T-helper 2 cell treated with Interferon-gamma antibody and Interleukin-4, amounts not matched to agents 5 μg/mL and 100 μg/mL, for 36 hours (primary cell): ENCODE measurements at regions not wholly inside any gene's neighbourhood (a gene's known extent, or its start where the extent isn't known, plus 50 kb on each side); places are given as distances from the start of the nearest gene placed in this dataset.
A peak's percentile ranks its signal among the peaks of the same experiment; 100 is the strongest.

Experiments used
- DNase-seq: peaks from one replicate; pipeline ENCODE4 v3.0.0; 2021; ENCODE audit warnings: low spot score
- H3K27ac Mint-ChIP-seq: one replicate; pipeline ENCODE4 v1.8.0; 2021; ENCODE audit warnings: mild to moderate bottlenecking, mixed read lengths
- H3K27me3 Mint-ChIP-seq: one replicate; pipeline ENCODE4 v1.8.0; 2021; ENCODE audit warnings: low read depth, mixed read lengths
- H3K36me3 Mint-ChIP-seq: one replicate; pipeline ENCODE4 v1.8.0; 2021; ENCODE audit warnings: low read depth, mixed read lengths
- H3K4me1 Mint-ChIP-seq: one replicate; pipeline ENCODE4 v1.8.0; 2021; ENCODE audit warnings: low read depth, mixed read lengths
- H3K4me3 Mint-ChIP-seq: one replicate; pipeline ENCODE4 v1.8.0; 2022; ENCODE audit warnings: mild to moderate bottlenecking, moderate library complexity, mixed read lengths
- H3K9me3 Mint-ChIP-seq: one replicate; pipeline ENCODE4 v1.8.0; 2021; ENCODE audit warnings: mixed read lengths

DNA sequence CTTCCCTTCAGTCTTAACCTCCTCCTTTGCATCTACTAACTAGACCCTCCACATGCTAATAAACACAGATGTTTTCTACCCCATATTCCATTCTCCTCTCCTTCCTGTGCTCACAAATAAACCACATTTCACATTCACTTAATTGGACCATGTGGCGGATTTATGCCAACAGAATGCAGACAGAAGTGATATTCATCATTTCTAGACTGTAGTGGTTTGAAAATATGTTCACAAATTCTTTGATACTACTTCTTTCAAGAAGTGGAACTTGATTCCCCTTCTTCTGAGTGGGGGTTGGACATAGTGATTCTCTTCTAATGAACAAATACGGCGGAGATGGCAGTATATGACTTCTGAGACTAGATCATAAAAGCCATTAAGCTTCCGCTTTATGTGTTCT is 73.5 kb upstream of the SPTBN1 start:
- Mint-ChIP-seq H3K27me3 (peaks cover 2% of the 10 kb centered on the region), H3K27ac (no peak overlapping the region), H3K9me3 (no peaks in the 10 kb centered on the region), H3K4me1 (no peaks in the 10 kb centered on the region), H3K4me3 (no peak overlapping the region), H3K36me3 (no peaks in the 10 kb centered on the region)
- DNase-seq: no peak

GRCh38 chr2:54384301-54385203 is 71.6 kb upstream of the SPTBN1 start:
- H3K4me1 Mint-ChIP-seq: no peaks in the 10 kb centered on the region
- no peak overlapping the region for H3K27ac Mint-ChIP-seq
- no peaks in the 10 kb centered on the region for H3K9me3 Mint-ChIP-seq
- H3K36me3 Mint-ChIP-seq: no peaks in the 10 kb centered on the region
- peaks cover 2% of the 10 kb centered on the region for H3K27me3 Mint-ChIP-seq
- DNase-seq: no peak
- H3K4me3 Mint-ChIP-seq: no peak overlapping the region

- H3K27ac Mint-ChIP-seq: no peak overlapping the region
- H3K9me3 Mint-ChIP-seq: no peaks in the 10 kb centered on the region
- DNase-seq: no peak
- H3K4me3 Mint-ChIP-seq: no peak overlapping the region
- peaks cover 2% of the 10 kb centered on the region for H3K27me3 Mint-ChIP-seq
- H3K4me1 Mint-ChIP-seq: no peaks in the 10 kb centered on the region
- no peaks in the 10 kb centered on the region for H3K36me3 Mint-ChIP-seq
Observed at GRCh38 chr2:54385271-54385670, 70.9 kb upstream of the SPTBN1 start.

GRCh38 chr2:54386585-54386984 is 69.5 kb upstream of the SPTBN1 start:
- Mint-ChIP-seq H3K4me1 (no peaks in the 10 kb centered on the region), H3K4me3 (no peak overlapping the region), H3K9me3 (no peaks in the 10 kb centered on the region)

DNA sequence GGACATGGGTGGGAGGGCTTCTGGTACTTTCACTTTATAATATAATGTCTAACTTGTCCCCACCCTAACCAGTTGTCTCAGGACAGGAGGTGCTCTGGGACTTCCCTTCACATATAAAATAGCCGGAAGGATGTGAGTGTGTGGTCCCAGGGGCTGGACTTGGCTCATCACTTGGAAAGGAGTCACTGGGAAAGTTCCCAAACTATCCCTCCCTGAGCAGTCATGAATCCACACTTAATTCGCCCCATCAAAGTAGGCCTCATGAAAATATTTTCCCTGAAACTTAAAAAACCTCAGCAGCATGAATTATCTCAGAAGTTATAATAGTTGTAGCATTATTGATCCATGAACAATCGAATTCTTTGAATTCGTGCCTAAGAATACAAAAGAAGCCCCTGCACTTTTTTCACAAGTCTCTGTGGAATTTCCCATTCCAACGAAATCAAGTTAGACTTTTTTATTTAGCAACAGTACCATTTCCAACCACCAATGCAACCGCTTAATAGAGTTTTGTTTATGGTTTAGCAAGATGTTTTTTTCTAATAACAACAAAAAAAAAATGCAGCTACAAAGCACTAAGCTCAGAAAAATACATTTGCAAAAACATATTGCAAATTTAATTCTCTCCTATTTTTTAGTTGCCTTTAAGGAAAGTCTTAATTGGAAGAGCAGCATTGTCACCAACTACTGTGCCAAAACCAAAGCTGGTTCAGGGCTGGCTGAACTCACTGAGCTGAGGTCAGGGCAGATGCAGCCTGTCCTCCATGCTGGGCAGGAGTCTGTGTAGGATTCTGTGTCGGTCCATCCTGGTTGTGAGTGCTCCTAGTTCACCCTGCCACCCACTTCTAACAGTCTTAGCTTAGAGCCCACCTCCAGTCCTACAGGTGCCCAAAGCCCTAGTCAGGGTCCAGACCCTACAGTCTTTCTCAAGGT is 68.8 kb upstream of the SPTBN1 start:
- Mint-ChIP-seq H3K9me3 (no peaks in the 10 kb centered on the region), H3K4me3 (no peak overlapping the region), H3K36me3 (no peaks in the 10 kb centered on the region), H3K27ac (no peak overlapping the region), H3K27me3 (no peaks in the 10 kb centered on the region), H3K4me1 (no peaks in the 10 kb centered on the region)
- DNase-seq: no peak

More at GRCh38 chr2:54386585-54386984, 69.5 kb upstream of the SPTBN1 start:
- no peak overlapping the region for H3K27ac Mint-ChIP-seq
- peaks cover 1% of the 10 kb centered on the region for H3K27me3 Mint-ChIP-seq
- no peaks in the 10 kb centered on the region for H3K36me3 Mint-ChIP-seq
- no peak for DNase-seq

DNA sequence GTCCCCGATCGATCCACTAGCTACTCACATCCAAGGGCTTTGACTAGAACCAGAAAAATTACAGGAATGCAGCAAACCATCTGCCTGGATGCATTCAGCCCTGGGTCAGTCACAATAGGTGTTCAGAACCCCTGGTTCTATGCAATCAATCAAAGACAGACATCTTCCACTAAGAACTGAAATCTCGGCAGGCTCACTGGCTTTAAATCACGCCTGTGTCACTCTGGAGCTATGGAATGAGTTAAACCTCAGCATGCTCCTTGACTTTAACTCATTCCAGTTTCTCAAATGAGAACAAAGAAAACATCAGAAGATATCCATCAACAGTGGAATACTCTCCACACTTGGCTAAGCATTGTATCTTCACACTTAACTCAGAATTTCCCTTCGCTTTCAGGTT is 68.1 kb upstream of the SPTBN1 start:
- H3K4me3 Mint-ChIP-seq: no peak overlapping the region
- H3K27me3 Mint-ChIP-seq: no peaks in the 10 kb centered on the region
- no peak for DNase-seq
- no peaks in the 10 kb centered on the region for H3K9me3 Mint-ChIP-seq
- no peak overlapping the region for H3K27ac Mint-ChIP-seq
- no peaks in the 10 kb centered on the region for H3K4me1 Mint-ChIP-seq
- H3K36me3 Mint-ChIP-seq: no peaks in the 10 kb centered on the region

GRCh38 chr2:54392555-54393324 is 63.4 kb upstream of the SPTBN1 start:
- no peak overlapping the region for H3K4me3 Mint-ChIP-seq
- DNase-seq: no peak
- no peaks in the 10 kb centered on the region for H3K27me3 Mint-ChIP-seq
- no peaks in the 10 kb centered on the region for H3K9me3 Mint-ChIP-seq
- H3K36me3 Mint-ChIP-seq: no peaks in the 10 kb centered on the region
- H3K4me1 Mint-ChIP-seq: peaks cover 5% of the 10 kb centered on the region
- H3K27ac Mint-ChIP-seq: no peak overlapping the region

DNA sequence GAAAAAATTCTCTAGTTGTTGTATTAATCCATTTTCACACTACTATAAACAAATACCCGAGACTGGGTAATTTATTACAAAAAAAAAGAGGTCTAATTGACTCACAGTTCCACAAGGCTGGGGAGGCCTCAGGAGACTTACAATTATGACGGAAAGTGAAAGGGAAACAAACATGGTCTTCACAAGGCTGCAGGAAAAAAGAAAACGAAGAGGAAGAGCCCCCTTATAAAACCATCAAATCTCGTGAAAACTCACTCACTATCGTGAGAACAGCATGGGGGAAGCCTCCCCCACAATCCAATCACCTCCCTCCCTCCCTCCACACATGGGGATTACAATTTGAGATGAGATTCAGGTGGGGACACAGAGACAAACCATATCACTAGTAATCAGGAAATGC is 61.7 kb upstream of the SPTBN1 start:
- H3K36me3 Mint-ChIP-seq: no peaks in the 10 kb centered on the region
- DNase-seq: no peak
- peak overlapping the region; percentile 60 for H3K27ac Mint-ChIP-seq
- no peaks in the 10 kb centered on the region for H3K9me3 Mint-ChIP-seq
- H3K27me3 Mint-ChIP-seq: no peaks in the 10 kb centered on the region
- peaks cover 5% of the 10 kb centered on the region for H3K4me1 Mint-ChIP-seq
- peak overlapping the region; percentile 44 for H3K4me3 Mint-ChIP-seq

DNA sequence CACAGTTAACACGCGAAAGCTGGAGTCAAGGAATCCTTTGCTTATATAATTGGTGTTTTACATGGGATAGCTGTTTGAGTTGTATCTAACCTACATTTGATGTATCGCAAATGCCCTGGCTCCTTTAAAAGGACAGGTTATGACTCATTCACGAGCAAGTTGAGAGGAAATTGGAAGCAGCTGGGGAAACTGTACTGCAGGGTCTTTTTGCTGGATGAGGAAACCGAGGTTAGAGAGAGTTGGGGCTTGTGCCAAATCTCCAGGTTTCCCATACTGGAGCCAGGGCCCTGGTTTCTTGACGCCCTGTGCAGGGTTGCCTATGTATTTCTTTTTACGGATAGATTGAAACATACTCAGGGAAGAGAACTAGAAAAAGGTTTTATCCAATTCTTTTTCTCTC is 60.0 kb upstream of the SPTBN1 start:
- Mint-ChIP-seq H3K27ac (no peak overlapping the region), H3K9me3 (no peaks in the 10 kb centered on the region), H3K36me3 (no peaks in the 10 kb centered on the region), H3K4me3 (no peak overlapping the region), H3K27me3 (no peaks in the 10 kb centered on the region), H3K4me1 (peaks cover 5% of the 10 kb centered on the region)
- no peak for DNase-seq

GRCh38 chr2:54396798-54397197 is 59.3 kb upstream of the SPTBN1 start:
- Mint-ChIP-seq H3K9me3 (no peaks in the 10 kb centered on the region), H3K27me3 (peaks cover 3% of the 10 kb centered on the region), H3K36me3 (no peaks in the 10 kb centered on the region), H3K27ac (no peak overlapping the region), H3K4me1 (peaks cover 5% of the 10 kb centered on the region), H3K4me3 (no peak overlapping the region)
- DNase-seq: no peak

- DNase-seq: no peak
- H3K27ac Mint-ChIP-seq: no peak overlapping the region
- H3K36me3 Mint-ChIP-seq: no peaks in the 10 kb centered on the region
- peaks cover 5% of the 10 kb centered on the region for H3K4me1 Mint-ChIP-seq
- H3K27me3 Mint-ChIP-seq: peaks cover 3% of the 10 kb centered on the region
- no peaks in the 10 kb centered on the region for H3K9me3 Mint-ChIP-seq
- H3K4me3 Mint-ChIP-seq: no peak overlapping the region
Observed at GRCh38 chr2:54397426-54397825, 58.7 kb upstream of the SPTBN1 start.

- Mint-ChIP-seq H3K4me3 (no peak overlapping the region), H3K36me3 (no peaks in the 10 kb centered on the region), H3K27me3 (peaks cover 6% of the 10 kb centered on the region), H3K27ac (no peak overlapping the region), H3K4me1 (peaks cover 3% of the 10 kb centered on the region), H3K9me3 (no peaks in the 10 kb centered on the region)
- no peak for DNase-seq
Observed at GRCh38 chr2:54401554-54401953, 54.6 kb upstream of the SPTBN1 start.

- H3K9me3 Mint-ChIP-seq: no peaks in the 10 kb centered on the region
- H3K36me3 Mint-ChIP-seq: no peaks in the 10 kb centered on the region
- H3K4me1 Mint-ChIP-seq: peaks cover 3% of the 10 kb centered on the region
- no peak overlapping the region for H3K27ac Mint-ChIP-seq
- H3K27me3 Mint-ChIP-seq: peaks cover 10% of the 10 kb centered on the region
- no peak overlapping the region for H3K4me3 Mint-ChIP-seq
- DNase-seq: no peak
Observed at GRCh38 chr2:54402350-54402749, 53.8 kb upstream of the SPTBN1 start.
